ENCODE measurements at regions not wholly inside any gene's neighbourhood (a gene's known extent, or its start where the extent isn't known, plus 50 kb on each side); places are given as distances from the start of the nearest gene placed in this dataset.

DNA sequence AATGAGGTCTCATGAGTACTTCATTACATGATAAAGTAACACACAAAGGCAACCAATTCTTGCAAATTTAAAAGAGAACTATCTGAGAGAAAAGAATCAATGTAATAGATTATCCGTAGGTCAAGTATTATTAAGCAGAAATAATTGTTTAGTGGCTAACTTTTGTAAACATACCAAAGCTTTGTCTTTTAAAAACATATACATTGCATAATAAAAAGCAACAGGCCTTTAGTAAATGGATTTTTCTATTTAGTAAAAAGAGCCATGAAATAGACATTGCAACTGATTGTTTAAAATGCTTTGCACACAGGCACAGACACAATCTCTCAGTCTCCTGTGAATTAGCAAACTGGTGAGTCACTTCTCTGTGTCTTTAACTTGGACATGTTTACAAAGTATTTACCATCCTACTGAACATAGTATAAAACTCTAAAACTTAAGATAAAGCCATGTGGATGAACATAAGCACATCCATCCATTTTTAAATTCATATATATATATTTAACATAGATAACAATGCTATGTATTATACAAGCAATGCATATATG lies 518.7 kb upstream of the MGAT4C start:
- no peaks in the 10 kb centered on the region for H3K36me3 ChIP-seq
- no peak overlapping the region for H3K27ac ChIP-seq
- H3K27me3 ChIP-seq = no peaks in the 10 kb centered on the region
- DNase-seq = no peak
- intact Hi-C loops (cut with DNase I; ENCODE audit: low total_unique reads) (no loop called here), in situ Hi-C loops (cut with MboI; ENCODE audit: low pct_ligation_motif_present in 1 of 4, low pct_unique_long_range_greater_than_20kb in 1 of 4, low sequenced_read_pairs in 3 of 4) (no loop called here)
- no peak overlapping the region for H3K4me3 ChIP-seq
- H3K4me1 ChIP-seq = no peaks in the 10 kb centered on the region
- no peaks in the 10 kb centered on the region for H3K9me3 ChIP-seq
- 68 to 85% methylated on average over 1 of the region's 1 CpG for WGBS, 2 donors (ENCODE audit: low coverage in 1 of 2)
- no peak for TF ChIP-seq EP300 (IDR thresholded peaks at IDR 0.05; ENCODE audit: low read depth)
- TF ChIP-seq, protein P1, sequence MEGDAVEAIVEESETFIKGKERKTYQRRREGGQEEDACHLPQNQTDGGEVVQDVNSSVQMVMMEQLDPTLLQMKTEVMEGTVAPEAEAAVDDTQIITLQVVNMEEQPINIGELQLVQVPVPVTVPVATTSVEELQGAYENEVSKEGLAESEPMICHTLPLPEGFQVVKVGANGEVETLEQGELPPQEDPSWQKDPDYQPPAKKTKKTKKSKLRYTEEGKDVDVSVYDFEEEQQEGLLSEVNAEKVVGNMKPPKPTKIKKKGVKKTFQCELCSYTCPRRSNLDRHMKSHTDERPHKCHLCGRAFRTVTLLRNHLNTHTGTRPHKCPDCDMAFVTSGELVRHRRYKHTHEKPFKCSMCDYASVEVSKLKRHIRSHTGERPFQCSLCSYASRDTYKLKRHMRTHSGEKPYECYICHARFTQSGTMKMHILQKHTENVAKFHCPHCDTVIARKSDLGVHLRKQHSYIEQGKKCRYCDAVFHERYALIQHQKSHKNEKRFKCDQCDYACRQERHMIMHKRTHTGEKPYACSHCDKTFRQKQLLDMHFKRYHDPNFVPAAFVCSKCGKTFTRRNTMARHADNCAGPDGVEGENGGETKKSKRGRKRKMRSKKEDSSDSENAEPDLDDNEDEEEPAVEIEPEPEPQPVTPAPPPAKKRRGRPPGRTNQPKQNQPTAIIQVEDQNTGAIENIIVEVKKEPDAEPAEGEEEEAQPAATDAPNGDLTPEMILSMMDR (IDR thresholded peaks at IDR 0.05) = no peak

DNA sequence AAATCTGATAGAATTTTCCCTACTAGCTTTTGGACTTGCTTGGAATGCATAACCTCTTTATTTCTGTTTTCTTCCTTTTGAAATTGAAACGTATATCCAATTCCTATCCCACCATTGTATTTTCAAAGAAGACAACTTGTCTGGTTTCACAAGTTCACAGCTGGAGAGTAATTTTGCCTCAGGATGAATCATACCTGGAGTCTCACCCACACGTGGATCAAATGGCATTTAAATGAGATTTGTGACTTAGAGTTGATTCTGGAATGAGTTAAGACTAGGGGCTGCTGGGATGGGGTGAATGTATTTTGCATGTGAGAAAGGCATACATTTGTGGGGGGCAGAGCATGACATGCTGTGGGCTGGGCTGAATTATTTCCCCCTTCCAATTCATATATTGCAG lies 516.5 kb upstream of the MGAT4C start:
- H3K27ac ChIP-seq = no peak overlapping the region
- H3K27me3 ChIP-seq = no peaks in the 10 kb centered on the region
- no peak overlapping the region for H3K4me3 ChIP-seq
- no peak for DNase-seq
- no peaks in the 10 kb centered on the region for H3K4me1 ChIP-seq
- 52 to 74% methylated on average over 2 of the region's 2 CpGs for WGBS, 2 donors (ENCODE audit: low coverage in 1 of 2)
- no peak for TF ChIP-seq POLR2AphosphoS5 (IDR thresholded peaks at IDR 0.05)
- TF ChIP-seq EP300 (IDR thresholded peaks at IDR 0.05; ENCODE audit: low read depth) = no peak
- TF ChIP-seq, protein P1 (IDR thresholded peaks at IDR 0.05) = no peak
- TF ChIP-seq POLR2A (IDR thresholded peaks at IDR 0.05) = no peak
- intact Hi-C loops (cut with DNase I; ENCODE audit: low total_unique reads) (no loop called here), in situ Hi-C loops (cut with MboI; ENCODE audit: low pct_ligation_motif_present in 1 of 4, low pct_unique_long_range_greater_than_20kb in 1 of 4, low sequenced_read_pairs in 3 of 4) (no loop called here)
- H3K36me3 ChIP-seq = no peaks in the 10 kb centered on the region
- no peaks in the 10 kb centered on the region for H3K9me3 ChIP-seq

DNA sequence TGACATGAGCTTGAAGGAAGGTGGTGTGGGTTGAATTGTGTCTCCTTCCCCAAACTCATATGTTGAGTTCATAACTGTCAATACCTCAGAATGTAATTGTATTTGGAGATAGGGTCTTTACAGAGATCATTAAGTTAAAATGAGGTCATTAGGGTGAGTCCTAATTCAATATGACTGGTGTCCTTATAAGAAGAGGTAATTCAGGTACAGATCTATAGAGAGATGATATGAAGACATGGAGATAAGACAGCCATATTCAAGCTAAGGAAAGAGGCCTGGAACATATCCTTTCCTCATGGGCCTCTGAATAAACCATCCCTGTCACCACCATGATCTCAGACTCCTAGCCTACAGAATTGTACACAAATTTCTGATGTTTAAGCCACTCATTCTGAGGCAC lies 514.7 kb upstream of the MGAT4C start:
- no peaks in the 10 kb centered on the region for H3K4me1 ChIP-seq
- no peaks in the 10 kb centered on the region for H3K9me3 ChIP-seq
- no peak for DNase-seq
- no peak overlapping the region for H3K27ac ChIP-seq
- in situ Hi-C loops (cut with MboI; ENCODE audit: low pct_ligation_motif_present in 1 of 4, low pct_unique_long_range_greater_than_20kb in 1 of 4, low sequenced_read_pairs in 3 of 4) = no loop called here
- TF ChIP-seq EP300 (IDR thresholded peaks at IDR 0.05; ENCODE audit: low read depth) = no peak
- TF ChIP-seq, protein P1 (IDR thresholded peaks at IDR 0.05) = no peak
- no peak for TF ChIP-seq POLR2A (IDR thresholded peaks at IDR 0.05)
- TF ChIP-seq POLR2AphosphoS5 (IDR thresholded peaks at IDR 0.05) = no peak
- intact Hi-C loops (cut with DNase I; ENCODE audit: low total_unique reads) = no loop called here
- H3K4me3 ChIP-seq = no peak overlapping the region
- H3K36me3 ChIP-seq = no peaks in the 10 kb centered on the region
- no peaks in the 10 kb centered on the region for H3K27me3 ChIP-seq

DNA sequence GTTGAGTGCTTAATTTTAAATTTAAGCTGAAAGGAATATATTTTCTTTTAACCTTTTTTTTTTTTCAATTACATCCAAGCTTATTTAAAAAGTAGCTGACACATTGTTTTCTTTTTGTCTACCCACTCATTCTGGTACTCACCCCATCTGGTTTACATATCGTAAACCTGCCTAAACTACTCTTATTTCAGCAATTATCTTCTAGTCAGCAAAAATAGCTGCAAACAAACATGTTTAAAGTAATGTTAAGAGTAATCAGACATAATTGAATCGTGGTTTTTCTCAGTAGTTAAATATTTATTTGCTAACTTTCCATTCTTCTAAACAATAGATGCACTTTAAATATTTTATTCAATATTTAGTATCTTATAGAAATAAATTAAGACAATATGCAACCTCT lies 492.7 kb upstream of the MGAT4C start:
- no peaks in the 10 kb centered on the region for H3K4me1 ChIP-seq
- no peaks in the 10 kb centered on the region for H3K9me3 ChIP-seq
- no peaks in the 10 kb centered on the region for H3K36me3 ChIP-seq
- H3K27ac ChIP-seq = no peak overlapping the region
- no peaks in the 10 kb centered on the region for H3K27me3 ChIP-seq
- H3K4me3 ChIP-seq = no peak overlapping the region
- intact Hi-C loops (cut with DNase I; ENCODE audit: low total_unique reads) (no loop called here), in situ Hi-C loops (cut with MboI; ENCODE audit: low pct_ligation_motif_present in 1 of 4, low pct_unique_long_range_greater_than_20kb in 1 of 4, low sequenced_read_pairs in 3 of 4) (no loop called here)
- DNase-seq = no peak
- TF ChIP-seq EP300 (IDR thresholded peaks at IDR 0.05; ENCODE audit: low read depth) = no peak
- TF ChIP-seq, protein P1 (IDR thresholded peaks at IDR 0.05) = no peak
- TF ChIP-seq POLR2AphosphoS5 (IDR thresholded peaks at IDR 0.05) = no peak
- TF ChIP-seq POLR2A (IDR thresholded peaks at IDR 0.05) = no peak
- 54 to 63% methylated on average over 2 of the region's 2 CpGs for WGBS, 2 donors (ENCODE audit: low coverage in 1 of 2)

Measured in transverse colon (tissue), 4 donors.